ENCODE measurements at regions not wholly inside any gene's neighbourhood (a gene's known extent, or its start where the extent isn't known, plus 50 kb on each side); places are given as distances from the start of the nearest gene placed in this dataset.

DNA sequence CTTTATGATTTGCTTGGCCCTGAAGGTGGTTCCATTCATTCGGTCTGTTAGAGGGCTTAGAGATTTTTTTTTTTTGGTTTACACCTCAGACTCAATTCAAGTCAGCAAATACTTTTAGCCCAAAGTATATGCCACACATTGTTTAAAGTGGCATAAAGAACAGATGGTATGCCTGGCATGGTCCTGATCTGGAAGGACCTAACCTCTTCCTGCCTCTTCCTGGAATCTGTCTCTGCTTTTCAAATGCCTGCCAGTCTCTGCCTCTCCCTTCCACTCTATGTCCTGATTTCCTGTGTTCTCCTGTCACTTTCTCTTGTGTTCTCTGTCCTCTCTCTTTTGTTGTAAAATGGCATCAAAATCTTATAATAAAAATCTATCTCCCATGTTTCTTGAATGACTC, 158.0 kb downstream of the ANKRD30B start:
- TF ChIP-seq, protein P1, sequence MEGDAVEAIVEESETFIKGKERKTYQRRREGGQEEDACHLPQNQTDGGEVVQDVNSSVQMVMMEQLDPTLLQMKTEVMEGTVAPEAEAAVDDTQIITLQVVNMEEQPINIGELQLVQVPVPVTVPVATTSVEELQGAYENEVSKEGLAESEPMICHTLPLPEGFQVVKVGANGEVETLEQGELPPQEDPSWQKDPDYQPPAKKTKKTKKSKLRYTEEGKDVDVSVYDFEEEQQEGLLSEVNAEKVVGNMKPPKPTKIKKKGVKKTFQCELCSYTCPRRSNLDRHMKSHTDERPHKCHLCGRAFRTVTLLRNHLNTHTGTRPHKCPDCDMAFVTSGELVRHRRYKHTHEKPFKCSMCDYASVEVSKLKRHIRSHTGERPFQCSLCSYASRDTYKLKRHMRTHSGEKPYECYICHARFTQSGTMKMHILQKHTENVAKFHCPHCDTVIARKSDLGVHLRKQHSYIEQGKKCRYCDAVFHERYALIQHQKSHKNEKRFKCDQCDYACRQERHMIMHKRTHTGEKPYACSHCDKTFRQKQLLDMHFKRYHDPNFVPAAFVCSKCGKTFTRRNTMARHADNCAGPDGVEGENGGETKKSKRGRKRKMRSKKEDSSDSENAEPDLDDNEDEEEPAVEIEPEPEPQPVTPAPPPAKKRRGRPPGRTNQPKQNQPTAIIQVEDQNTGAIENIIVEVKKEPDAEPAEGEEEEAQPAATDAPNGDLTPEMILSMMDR (IDR thresholded peaks at IDR 0.05), result no peak
- no peak for TF ChIP-seq POLR2A (IDR thresholded peaks at IDR 0.05)

Measured in esophagus squamous epithelium (tissue), 4 donors.